OCI-LY7 (cell line): ENCODE measurements at regions not wholly inside any gene's neighbourhood (a gene's known extent, or its start where the extent isn't known, plus 50 kb on each side); places are given as distances from the start of the nearest gene placed in this dataset.

Experiments used
- BruUV-seq: library from RNA; stranded (reverse); fragments of 400-500 nt; replicated peaks from 2 replicates; lab custom pipeline; 2021; lab: Mats Ljungman, UMichigan
- CTCF ChIA-PET: fragments of 300-600 bp; sonication (Branson Sonifier 250); formaldehyde crosslinking; loops from one replicate; lab custom pipeline; 2022; ENCODE audit warnings: antibody characterized with exemption; ENCODE audit not compliant: unreplicated experiment; lab: Charles Lee
- POLR2A ChIA-PET: fragments of 300-600 bp; sonication (Branson Sonifier 250); formaldehyde crosslinking; loops from one replicate; lab custom pipeline; 2022; ENCODE audit warnings: antibody characterized with exemption; lab: Charles Lee
- DNase-seq: peaks from one replicate; pipeline ENCODE4 v3.0.0-alpha.2; 2015; ENCODE audit warnings: low spot score
- H2AFZ ChIP-seq: fragments of 200-600 bp; sonication (generic), shearing (Covaris generic); 2 replicates; pipeline ENCODE4 v1.6.1; 2014; ENCODE audit warnings: mild to moderate bottlenecking, antibody characterized with exemption, low read length, moderate library complexity
- H3K27ac ChIP-seq: fragments of 200-600 bp; sonication (generic); 2 replicates; pipeline ENCODE4 v1.5.1; 2014; ENCODE audit warnings: mixed run types, low read depth, mild to moderate bottlenecking, moderate library complexity, low read length, inconsistent platforms; ENCODE audit not compliant: poor library complexity, severe bottlenecking
- H3K36me3 ChIP-seq: fragments of 200-600 bp; sonication (generic); 2 replicates; pipeline ENCODE4 v1.6.1; 2014; ENCODE audit warnings: mild to moderate bottlenecking, antibody characterized with exemption, low read length, moderate library complexity, mixed read lengths; ENCODE audit not compliant: insufficient read depth
- H3K4me1 ChIP-seq: fragments of 200-600 bp; sonication (generic); 2 replicates; pipeline ENCODE4 v1.5.1; 2014; ENCODE audit warnings: mild to moderate bottlenecking, low read length; ENCODE audit not compliant: insufficient read depth, poor library complexity, severe bottlenecking
- H3K4me2 ChIP-seq: fragments of 200-600 bp; sonication (generic); 2 replicates; pipeline ENCODE4 v1.6.1; 2014; ENCODE audit warnings: mild to moderate bottlenecking, low read length
- H3K4me3 ChIP-seq: fragments of 200-600 bp; sonication (generic); 2 replicates; pipeline ENCODE4 v1.5.1; 2014; ENCODE audit warnings: mild to moderate bottlenecking, low read depth, low read length; ENCODE audit not compliant: poor library complexity, severe bottlenecking
- H3K79me2 ChIP-seq: fragments of 200-600 bp; sonication (generic); 2 replicates; pipeline ENCODE4 v1.6.1; 2016; ENCODE audit warnings: low read depth, mild to moderate bottlenecking, low read length, moderate library complexity, mixed read lengths; ENCODE audit not compliant: insufficient read depth
- H3K9me2 ChIP-seq: fragments of 200-600 bp; sonication (generic); 2 replicates; pipeline ENCODE4 v1.6.1; 2016; ENCODE audit warnings: mild to moderate bottlenecking, low read length, mixed read lengths; ENCODE audit not compliant: insufficient read depth
- H3K9me3 ChIP-seq: fragments of 200-600 bp; sonication (generic); 2 replicates; pipeline ENCODE4 v1.6.1; 2014; ENCODE audit warnings: mild to moderate bottlenecking, mixed run types, low read length, mixed read lengths
- H4K20me1 ChIP-seq: fragments of 200-600 bp; sonication (generic); 2 replicates; pipeline ENCODE4 v1.6.1; 2014; ENCODE audit warnings: mild to moderate bottlenecking, antibody characterized with exemption, low read length, moderate library complexity, mixed read lengths; ENCODE audit not compliant: insufficient read depth
- EZH2phosphoT487 ChIP-seq: fragments of 200-600 bp; sonication (generic); IDR thresholded peaks from 2 replicates; pipeline ENCODE4 v1.6.1; 2018; ENCODE audit warnings: low read depth, borderline replicate concordance, mild to moderate bottlenecking, mixed run types, antibody characterized with exemption, low read length, moderate library complexity, mixed read lengths
- intact Hi-C: fragments of 100-400 bp; cut with micrococcal nuclease; formaldehyde crosslinking; loops from one replicate; pipeline ENCODE4 v1.10.0; 2022; ENCODE audit not compliant: unreplicated experiment
- TF ChIP-seq, protein P1 (sequence below): fragments of 200-600 bp; sonication (generic); conservative IDR thresholded peaks from 2 replicates; pipeline ENCODE4 v1.5.1; 2014; ENCODE audit warnings: mild to moderate bottlenecking, antibody characterized with exemption, low read length, moderate library complexity, mixed read lengths

DNA sequence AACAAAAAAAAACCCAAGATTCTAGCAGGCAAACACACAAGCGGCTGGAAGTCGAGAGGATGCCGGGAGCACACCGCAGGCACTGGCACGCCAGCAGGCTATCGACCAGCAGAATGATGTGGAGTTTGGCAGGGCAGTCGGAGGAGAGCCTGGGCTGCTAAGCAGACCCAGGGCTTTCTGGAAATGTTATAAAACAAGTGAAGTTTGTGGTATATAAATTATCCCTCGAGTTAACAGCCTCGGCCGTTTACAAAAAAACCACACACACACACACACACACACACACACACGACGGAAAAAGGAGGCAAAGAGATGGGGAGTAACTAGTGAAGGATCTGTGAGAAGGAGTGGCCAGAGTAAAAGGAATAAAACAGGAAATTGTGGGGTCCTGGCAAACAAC is 87.2 kb upstream of the IVNS1ABP start:
- H3K9me3 ChIP-seq = no peaks in the 10 kb centered on the region
- ChIA-PET POLR2A (interaction anchor here (0.7 kb wide), 1 partner anchor 547 kb away, joined by 3 read pairs; no protein-coding TSS in a partner anchor), CTCF (no interaction called here)
- DNase-seq = no peak
- intact Hi-C loops = no loop called here
- H3K36me3 ChIP-seq = no peaks in the 10 kb centered on the region
- H3K4me1 ChIP-seq = no peaks in the 10 kb centered on the region
- H3K4me2 ChIP-seq = no peak overlapping the region
- no peak overlapping the region for H3K4me3 ChIP-seq
- TF ChIP-seq, protein P1, sequence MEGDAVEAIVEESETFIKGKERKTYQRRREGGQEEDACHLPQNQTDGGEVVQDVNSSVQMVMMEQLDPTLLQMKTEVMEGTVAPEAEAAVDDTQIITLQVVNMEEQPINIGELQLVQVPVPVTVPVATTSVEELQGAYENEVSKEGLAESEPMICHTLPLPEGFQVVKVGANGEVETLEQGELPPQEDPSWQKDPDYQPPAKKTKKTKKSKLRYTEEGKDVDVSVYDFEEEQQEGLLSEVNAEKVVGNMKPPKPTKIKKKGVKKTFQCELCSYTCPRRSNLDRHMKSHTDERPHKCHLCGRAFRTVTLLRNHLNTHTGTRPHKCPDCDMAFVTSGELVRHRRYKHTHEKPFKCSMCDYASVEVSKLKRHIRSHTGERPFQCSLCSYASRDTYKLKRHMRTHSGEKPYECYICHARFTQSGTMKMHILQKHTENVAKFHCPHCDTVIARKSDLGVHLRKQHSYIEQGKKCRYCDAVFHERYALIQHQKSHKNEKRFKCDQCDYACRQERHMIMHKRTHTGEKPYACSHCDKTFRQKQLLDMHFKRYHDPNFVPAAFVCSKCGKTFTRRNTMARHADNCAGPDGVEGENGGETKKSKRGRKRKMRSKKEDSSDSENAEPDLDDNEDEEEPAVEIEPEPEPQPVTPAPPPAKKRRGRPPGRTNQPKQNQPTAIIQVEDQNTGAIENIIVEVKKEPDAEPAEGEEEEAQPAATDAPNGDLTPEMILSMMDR = no peak
- no peak for TF ChIP-seq EZH2phosphoT487
- H2AFZ ChIP-seq = no peak overlapping the region
- no TSS peak for BruUV-seq
- no peaks in the 10 kb centered on the region for H3K9me2 ChIP-seq
- H3K79me2 ChIP-seq = no peaks in the 10 kb centered on the region
- H4K20me1 ChIP-seq = no peaks in the 10 kb centered on the region
- no peak overlapping the region for H3K27ac ChIP-seq

DNA sequence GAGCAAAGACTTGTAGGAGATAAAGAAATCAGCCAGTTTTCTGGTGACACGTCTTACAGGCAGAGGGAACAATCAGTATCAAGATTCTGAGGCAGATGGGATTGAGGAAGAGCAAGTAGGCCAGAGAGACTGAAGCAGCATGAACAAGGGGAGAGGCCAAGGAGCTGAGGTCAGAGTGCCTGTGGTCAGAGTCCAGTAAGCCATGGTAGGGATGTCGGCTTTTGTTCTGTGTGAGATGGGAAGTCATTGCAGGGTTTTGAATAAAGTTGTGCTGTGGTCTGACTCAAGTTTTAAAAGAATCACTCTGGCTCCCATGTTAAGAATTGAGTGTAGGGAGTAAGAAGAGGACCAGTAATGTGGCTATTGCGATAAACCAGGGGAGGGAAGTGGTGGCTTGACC is 85.9 kb upstream of the IVNS1ABP start:
- Histone ChIP-seq H3K27ac (no peak overlapping the region), H3K9me2 (no peaks in the 10 kb centered on the region), H3K4me1 (no peaks in the 10 kb centered on the region), H3K4me2 (no peak overlapping the region), H3K79me2 (no peaks in the 10 kb centered on the region), H4K20me1 (no peaks in the 10 kb centered on the region), H3K36me3 (no peaks in the 10 kb centered on the region), H3K9me3 (no peaks in the 10 kb centered on the region), H2AFZ (no peak overlapping the region), H3K4me3 (no peak overlapping the region)
- TF ChIP-seq, protein P1 = no peak
- TF ChIP-seq EZH2phosphoT487 = no peak
- CTCF ChIA-PET = no interaction called here
- intact Hi-C loops = no loop called here
- no peak for DNase-seq
- no TSS peak for BruUV-seq
- POLR2A ChIA-PET = interaction anchor here (0.6 kb wide), 1 partner anchor 610 kb away, joined by 3 read pairs; no protein-coding TSS in a partner anchor

GRCh38 chr1:185401019-185401418 is 84.0 kb upstream of the IVNS1ABP start:
- Histone ChIP-seq H3K36me3 (no peaks in the 10 kb centered on the region), H3K27ac (no peak overlapping the region), H3K4me3 (no peak overlapping the region), H2AFZ (no peak overlapping the region), H3K4me2 (no peak overlapping the region), H4K20me1 (no peaks in the 10 kb centered on the region), H3K9me2 (no peaks in the 10 kb centered on the region), H3K79me2 (no peaks in the 10 kb centered on the region), H3K4me1 (no peaks in the 10 kb centered on the region), H3K9me3 (no peaks in the 10 kb centered on the region)
- no TSS peak for BruUV-seq
- no peak for TF ChIP-seq EZH2phosphoT487
- TF ChIP-seq, protein P1 = no peak
- DNase-seq = no peak
- ChIA-PET POLR2A (no interaction called here), CTCF (interaction anchor here (0.6 kb wide), 1 partner anchor 740 kb away, joined by 3 read pairs; no protein-coding TSS in a partner anchor)
- intact Hi-C loops = no loop called here
